WTC11 (cell line): ENCODE measurements at regions not wholly inside any gene's neighbourhood (a gene's known extent, or its start where the extent isn't known, plus 50 kb on each side); places are given as distances from the start of the nearest gene placed in this dataset.

ENCODE experiments used
- ATAC-seq: fragments of 200-7000 bp; cut with Tn5 transposase; 2 replicates; pipeline ENCODE4 v1.10.0; 2021; ENCODE audit warnings: mild to moderate bottlenecking, moderate library complexity
- CTCF ChIA-PET: fragments of 300-600 bp; sonication (Branson Sonifier 250); formaldehyde crosslinking; loops from one replicate; lab custom pipeline; 2021; ENCODE audit warnings: antibody characterized with exemption; lab: Charles Lee
- POLR2A ChIA-PET: fragments of 350-600 bp; sonication (Branson Sonifier 250); formaldehyde crosslinking; loops from one replicate; lab custom pipeline; 2021; ENCODE audit warnings: antibody characterized with exemption; lab: Charles Lee
- DNase-seq: peaks from one replicate; pipeline ENCODE4 v3.0.0; 2021; ENCODE audit warnings: low spot score
- H3K27ac Mint-ChIP-seq: 2 replicates; pipeline ENCODE4 v1.8.0; 2021; ENCODE audit warnings: mixed read lengths
- H3K27me3 Mint-ChIP-seq: 2 replicates; pipeline ENCODE4 v1.8.0; 2021; ENCODE audit warnings: low read depth, mild to moderate bottlenecking, moderate library complexity, mixed read lengths
- H3K36me3 Mint-ChIP-seq: 2 replicates; pipeline ENCODE4 v1.8.0; 2021; ENCODE audit warnings: mixed read lengths
- H3K4me1 Mint-ChIP-seq: 2 replicates; pipeline ENCODE4 v1.8.0; 2022; ENCODE audit warnings: mixed read lengths
- H3K4me3 Mint-ChIP-seq: 2 replicates; pipeline ENCODE4 v1.8.0; 2021; ENCODE audit warnings: mild to moderate bottlenecking, moderate library complexity, mixed read lengths
- H3K9me3 Mint-ChIP-seq: 2 replicates; pipeline ENCODE4 v1.8.0; 2021; ENCODE audit warnings: mixed read lengths
- ATF3 ChIP-seq: sonication (generic); formaldehyde crosslinking; conservative IDR thresholded peaks from 2 replicates; pipeline ENCODE4 v1.8.1; 2022; ENCODE audit warnings: mild to moderate bottlenecking, missing genetic modification reagents
- ELF4 ChIP-seq: sonication (generic); formaldehyde crosslinking; IDR thresholded peaks from 2 replicates; pipeline ENCODE4 v1.8.1; 2022; ENCODE audit warnings: low read depth, mild to moderate bottlenecking, moderate library complexity, missing genetic modification reagents
- EMX1 ChIP-seq: fragments of 250-450 bp; sonication (Bioruptor Pico); IDR thresholded peaks from 2 replicates; pipeline ENCODE4 v1.8.0; 2021; ENCODE audit warnings: mild to moderate bottlenecking
- ESRRA ChIP-seq: sonication (generic); formaldehyde crosslinking; IDR thresholded peaks from 2 replicates; pipeline ENCODE4 v1.8.1; 2022; ENCODE audit warnings: mild to moderate bottlenecking, missing genetic modification reagents, borderline replicate concordance
- ETV6 ChIP-seq: sonication (generic); formaldehyde crosslinking; IDR thresholded peaks from 2 replicates; pipeline ENCODE4 v1.8.1; 2022; ENCODE audit warnings: mild to moderate bottlenecking, missing genetic modification reagents
- FOXJ3 ChIP-seq: sonication (generic); formaldehyde crosslinking; IDR thresholded peaks from 2 replicates; pipeline ENCODE4 v1.9.0; 2021; ENCODE audit warnings: missing genetic modification reagents, mild to moderate bottlenecking, borderline replicate concordance
- GABPB1 ChIP-seq: sonication (generic); formaldehyde crosslinking; IDR thresholded peaks from 2 replicates; pipeline ENCODE4 v1.8.1; 2023; ENCODE audit warnings: mild to moderate bottlenecking, missing genetic modification reagents
- JAZF1 ChIP-seq: fragments of 250-450 bp; sonication (Bioruptor Pico); IDR thresholded peaks from 2 replicates; pipeline ENCODE4 v1.9.0; 2021; ENCODE audit warnings: moderate library complexity, mild to moderate bottlenecking, inconsistent platforms
- JUN ChIP-seq: sonication (generic); formaldehyde crosslinking; IDR thresholded peaks from 2 replicates; pipeline ENCODE4 v1.8.0; 2023; ENCODE audit warnings: mild to moderate bottlenecking, missing genetic modification reagents
- NR2C2 ChIP-seq: sonication (generic); formaldehyde crosslinking; IDR thresholded peaks from 2 replicates; pipeline ENCODE4 v1.8.0; 2022; ENCODE audit warnings: mild to moderate bottlenecking, missing genetic modification reagents
- PRDM15 ChIP-seq: sonication (generic); formaldehyde crosslinking; IDR thresholded peaks from 2 replicates; pipeline ENCODE4 v1.8.0; 2022; ENCODE audit warnings: missing genetic modification reagents
- RELA ChIP-seq: sonication (generic); formaldehyde crosslinking; IDR thresholded peaks from 2 replicates; pipeline ENCODE4 v1.8.1; 2022; ENCODE audit warnings: missing genetic modification reagents, mild to moderate bottlenecking, borderline replicate concordance
- RORB ChIP-seq: fragments of 250-450 bp; sonication (Bioruptor Pico); IDR thresholded peaks from 2 replicates; pipeline ENCODE4 v1.9.0; 2021; ENCODE audit warnings: mild to moderate bottlenecking
- SOX15 ChIP-seq: fragments of 250-450 bp; sonication (Bioruptor Pico); IDR thresholded peaks from 2 replicates; pipeline ENCODE4 v1.9.0; 2021; ENCODE audit warnings: mild to moderate bottlenecking
- ZNF121 ChIP-seq: sonication (generic); formaldehyde crosslinking; IDR thresholded peaks from 2 replicates; pipeline ENCODE4 v1.8.0; 2023; ENCODE audit warnings: missing genetic modification reagents
- ZNF281 ChIP-seq: sonication (generic); formaldehyde crosslinking; IDR thresholded peaks from 2 replicates; pipeline ENCODE4 v1.8.0; 2023; ENCODE audit warnings: mild to moderate bottlenecking, missing genetic modification reagents
- ZNF317 ChIP-seq: sonication (generic); formaldehyde crosslinking; IDR thresholded peaks from 2 replicates; pipeline ENCODE4 v1.8.1; 2023; ENCODE audit warnings: low read depth, mild to moderate bottlenecking, moderate library complexity, missing genetic modification reagents, borderline replicate concordance
- TF ChIP-seq, protein P1 (sequence below): sonication (generic); formaldehyde crosslinking; IDR thresholded peaks from 2 replicates; pipeline ENCODE4 v1.8.1; 2023; ENCODE audit warnings: mild to moderate bottlenecking, missing genetic modification reagents, moderate library complexity
- TF ChIP-seq, protein P2 (sequence below): fragments of 250-450 bp; sonication (Bioruptor Pico); conservative IDR thresholded peaks from 2 replicates; pipeline ENCODE4 v1.9.0; 2021; ENCODE audit warnings: mild to moderate bottlenecking
- TF ChIP-seq, protein P3 (sequence below): fragments of 250-450 bp; sonication (Bioruptor Pico); IDR thresholded peaks from 2 replicates; pipeline ENCODE4 v1.9.0; 2021; ENCODE audit warnings: mild to moderate bottlenecking
- TF ChIP-seq, protein P4 (sequence below): fragments of 200-600 bp; IDR thresholded peaks from 2 replicates; pipeline ENCODE4 v1.8.0; 2022; ENCODE audit warnings: antibody characterized with exemption

DNA sequence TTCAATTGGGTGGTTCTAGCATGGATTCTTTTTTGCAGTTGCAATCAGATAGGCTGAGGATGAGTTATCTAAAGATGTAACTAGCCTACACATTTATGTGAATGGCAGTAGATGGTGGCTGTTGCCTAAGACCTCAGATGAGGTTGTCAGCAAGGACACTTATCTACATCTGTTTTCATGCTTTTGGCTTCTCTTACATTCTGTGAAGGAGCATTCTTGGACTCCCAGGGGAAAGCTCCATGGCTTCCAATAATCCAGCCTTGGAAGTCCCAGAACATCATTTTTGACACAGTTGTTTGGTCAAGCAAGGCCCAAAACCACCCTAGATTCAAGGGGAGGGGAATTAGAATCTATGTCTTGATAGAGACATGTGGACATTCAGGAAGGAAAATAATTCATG, 332.2 kb upstream of the RBMS3 start:
- CTCF ChIA-PET: no interaction called here
- no peaks in the 10 kb centered on the region for H3K36me3 Mint-ChIP-seq
- no peak overlapping the region for H3K4me3 Mint-ChIP-seq
- TF ChIP-seq JAZF1 (CRISPR knock-in tag) (no peak), JUN (CRISPR knock-in tag) (no peak), ZNF121 (no peak), EMX1 (CRISPR knock-in tag) (no peak), RORB (CRISPR knock-in tag) (no peak), ZNF281 (CRISPR knock-in tag) (no peak), SOX15 (no peak), FOXJ3 (CRISPR knock-in tag) (no peak), NR2C2 (CRISPR knock-in tag) (no peak), ATF3 (no peak), ELF4 (CRISPR knock-in tag) (no peak), RELA (CRISPR knock-in tag) (no peak), ETV6 (CRISPR knock-in tag) (no peak)
- TF ChIP-seq, protein P1, sequence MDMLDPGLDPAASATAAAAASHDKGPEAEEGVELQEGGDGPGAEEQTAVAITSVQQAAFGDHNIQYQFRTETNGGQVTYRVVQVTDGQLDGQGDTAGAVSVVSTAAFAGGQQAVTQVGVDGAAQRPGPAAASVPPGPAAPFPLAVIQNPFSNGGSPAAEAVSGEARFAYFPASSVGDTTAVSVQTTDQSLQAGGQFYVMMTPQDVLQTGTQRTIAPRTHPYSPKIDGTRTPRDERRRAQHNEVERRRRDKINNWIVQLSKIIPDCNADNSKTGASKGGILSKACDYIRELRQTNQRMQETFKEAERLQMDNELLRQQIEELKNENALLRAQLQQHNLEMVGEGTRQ: no peak
- TF ChIP-seq, protein P2, sequence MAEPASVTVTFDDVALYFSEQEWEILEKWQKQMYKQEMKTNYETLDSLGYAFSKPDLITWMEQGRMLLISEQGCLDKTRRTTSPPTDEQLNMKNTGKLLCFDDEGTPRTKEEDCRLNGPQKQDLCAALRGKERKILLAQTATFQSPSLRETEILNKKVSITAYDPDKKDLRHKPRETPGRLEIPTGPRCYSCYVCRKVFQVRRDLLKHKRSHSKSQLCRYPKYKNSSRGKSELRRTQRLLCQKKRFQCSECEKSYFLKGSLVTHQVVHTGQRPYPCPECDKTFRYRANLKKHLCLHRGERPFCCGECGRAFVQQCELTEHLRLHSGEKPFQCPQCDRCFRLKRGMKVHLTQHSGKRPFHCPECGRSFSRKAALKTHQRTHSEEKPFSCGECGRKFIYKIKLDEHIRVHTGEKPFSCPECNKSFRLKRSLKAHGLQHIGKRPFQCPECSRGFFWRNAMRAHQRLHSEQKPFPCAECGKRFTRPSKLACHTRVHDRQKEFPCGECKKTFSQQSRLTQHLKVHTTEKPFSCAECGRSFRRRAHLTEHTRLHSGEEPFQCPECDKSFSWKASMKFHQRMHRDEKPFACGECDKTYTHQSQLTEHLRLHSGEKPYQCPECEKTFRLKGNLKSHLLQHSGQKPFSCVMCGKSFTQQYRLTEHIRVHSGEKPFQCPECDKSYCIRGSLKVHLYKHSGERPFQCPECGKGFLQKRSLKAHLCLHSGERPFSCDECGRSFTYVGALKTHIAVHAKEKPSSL: no peak
- no peak overlapping the region for H3K27ac Mint-ChIP-seq
- no peaks in the 10 kb centered on the region for H3K9me3 Mint-ChIP-seq
- no peaks in the 10 kb centered on the region for H3K27me3 Mint-ChIP-seq
- DNase-seq (no peak), ATAC-seq (no peak)
- H3K4me1 Mint-ChIP-seq: peaks cover 4% of the 10 kb centered on the region; the same call in 1 of the 2 replicates
- POLR2A ChIA-PET: no interaction called here

GRCh38 chr3:28949580-28949979, 331.3 kb upstream of the RBMS3 start:
- H3K27ac Mint-ChIP-seq: no peak overlapping the region
- H3K9me3 Mint-ChIP-seq: no peaks in the 10 kb centered on the region
- ChIA-PET CTCF (no interaction called here), POLR2A (no interaction called here)
- H3K27me3 Mint-ChIP-seq: no peaks in the 10 kb centered on the region
- no peaks in the 10 kb centered on the region for H3K36me3 Mint-ChIP-seq
- H3K4me1 Mint-ChIP-seq: peaks cover 6% of the 10 kb centered on the region
- H3K4me3 Mint-ChIP-seq: no peak overlapping the region
- TF ChIP-seq EMX1 (CRISPR knock-in tag) (no peak), JAZF1 (CRISPR knock-in tag) (no peak), GABPB1 (CRISPR knock-in tag) (no peak), PRDM15 (CRISPR knock-in tag) (no peak), ESRRA (CRISPR knock-in tag) (no peak), ZNF317 (no peak)
- TF ChIP-seq, protein P1: no peak
- TF ChIP-seq, protein P3, sequence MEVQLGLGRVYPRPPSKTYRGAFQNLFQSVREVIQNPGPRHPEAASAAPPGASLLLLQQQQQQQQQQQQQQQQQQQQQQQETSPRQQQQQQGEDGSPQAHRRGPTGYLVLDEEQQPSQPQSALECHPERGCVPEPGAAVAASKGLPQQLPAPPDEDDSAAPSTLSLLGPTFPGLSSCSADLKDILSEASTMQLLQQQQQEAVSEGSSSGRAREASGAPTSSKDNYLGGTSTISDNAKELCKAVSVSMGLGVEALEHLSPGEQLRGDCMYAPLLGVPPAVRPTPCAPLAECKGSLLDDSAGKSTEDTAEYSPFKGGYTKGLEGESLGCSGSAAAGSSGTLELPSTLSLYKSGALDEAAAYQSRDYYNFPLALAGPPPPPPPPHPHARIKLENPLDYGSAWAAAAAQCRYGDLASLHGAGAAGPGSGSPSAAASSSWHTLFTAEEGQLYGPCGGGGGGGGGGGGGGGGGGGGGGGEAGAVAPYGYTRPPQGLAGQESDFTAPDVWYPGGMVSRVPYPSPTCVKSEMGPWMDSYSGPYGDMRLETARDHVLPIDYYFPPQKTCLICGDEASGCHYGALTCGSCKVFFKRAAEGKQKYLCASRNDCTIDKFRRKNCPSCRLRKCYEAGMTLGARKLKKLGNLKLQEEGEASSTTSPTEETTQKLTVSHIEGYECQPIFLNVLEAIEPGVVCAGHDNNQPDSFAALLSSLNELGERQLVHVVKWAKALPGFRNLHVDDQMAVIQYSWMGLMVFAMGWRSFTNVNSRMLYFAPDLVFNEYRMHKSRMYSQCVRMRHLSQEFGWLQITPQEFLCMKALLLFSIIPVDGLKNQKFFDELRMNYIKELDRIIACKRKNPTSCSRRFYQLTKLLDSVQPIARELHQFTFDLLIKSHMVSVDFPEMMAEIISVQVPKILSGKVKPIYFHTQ (CRISPR knock-in tag): no peak
- TF ChIP-seq, protein P4, sequence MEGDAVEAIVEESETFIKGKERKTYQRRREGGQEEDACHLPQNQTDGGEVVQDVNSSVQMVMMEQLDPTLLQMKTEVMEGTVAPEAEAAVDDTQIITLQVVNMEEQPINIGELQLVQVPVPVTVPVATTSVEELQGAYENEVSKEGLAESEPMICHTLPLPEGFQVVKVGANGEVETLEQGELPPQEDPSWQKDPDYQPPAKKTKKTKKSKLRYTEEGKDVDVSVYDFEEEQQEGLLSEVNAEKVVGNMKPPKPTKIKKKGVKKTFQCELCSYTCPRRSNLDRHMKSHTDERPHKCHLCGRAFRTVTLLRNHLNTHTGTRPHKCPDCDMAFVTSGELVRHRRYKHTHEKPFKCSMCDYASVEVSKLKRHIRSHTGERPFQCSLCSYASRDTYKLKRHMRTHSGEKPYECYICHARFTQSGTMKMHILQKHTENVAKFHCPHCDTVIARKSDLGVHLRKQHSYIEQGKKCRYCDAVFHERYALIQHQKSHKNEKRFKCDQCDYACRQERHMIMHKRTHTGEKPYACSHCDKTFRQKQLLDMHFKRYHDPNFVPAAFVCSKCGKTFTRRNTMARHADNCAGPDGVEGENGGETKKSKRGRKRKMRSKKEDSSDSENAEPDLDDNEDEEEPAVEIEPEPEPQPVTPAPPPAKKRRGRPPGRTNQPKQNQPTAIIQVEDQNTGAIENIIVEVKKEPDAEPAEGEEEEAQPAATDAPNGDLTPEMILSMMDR: no peak
- DNase-seq (no peak), ATAC-seq (no peak)
